Activated CD4-positive, alpha-beta T cell treated with anti-CD3 and anti-CD28 coated beads, Interleukin-2, amount 50 U/mL, for 24 hours (primary cell): ENCODE measurements at regions not wholly inside any gene's neighbourhood (a gene's known extent, or its start where the extent isn't known, plus 50 kb on each side); places are given as distances from the start of the nearest gene placed in this dataset.

Source experiments
- DNase-seq, 2 donors: peaks; one replicate each; pipeline ENCODE4 v3.0.0-alpha.2; 2020; ENCODE audit warnings: low read depth in 1 of 2, low spot score in 1 of 2

DNA sequence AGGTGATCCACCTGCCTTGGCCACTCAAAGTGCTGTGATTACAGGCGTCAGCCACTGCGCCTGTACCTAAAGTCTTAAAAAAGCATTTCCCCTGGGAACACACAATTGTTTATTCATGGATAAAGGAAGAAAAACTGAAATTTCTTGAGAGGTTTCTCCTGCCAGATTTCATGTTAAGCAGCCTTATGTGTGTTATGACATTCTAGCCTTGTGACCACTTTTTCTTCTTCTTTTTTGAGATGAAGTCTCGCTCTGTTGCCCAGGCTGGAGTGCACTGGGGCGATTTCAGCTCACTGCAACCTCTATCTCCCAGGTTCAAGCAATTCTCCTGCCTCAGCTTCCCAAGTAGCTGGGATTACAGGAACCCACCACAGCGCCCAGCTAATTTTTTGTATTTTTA is 57.8 kb upstream of the PLAC8 start:
- no peak for DNase-seq

DNA sequence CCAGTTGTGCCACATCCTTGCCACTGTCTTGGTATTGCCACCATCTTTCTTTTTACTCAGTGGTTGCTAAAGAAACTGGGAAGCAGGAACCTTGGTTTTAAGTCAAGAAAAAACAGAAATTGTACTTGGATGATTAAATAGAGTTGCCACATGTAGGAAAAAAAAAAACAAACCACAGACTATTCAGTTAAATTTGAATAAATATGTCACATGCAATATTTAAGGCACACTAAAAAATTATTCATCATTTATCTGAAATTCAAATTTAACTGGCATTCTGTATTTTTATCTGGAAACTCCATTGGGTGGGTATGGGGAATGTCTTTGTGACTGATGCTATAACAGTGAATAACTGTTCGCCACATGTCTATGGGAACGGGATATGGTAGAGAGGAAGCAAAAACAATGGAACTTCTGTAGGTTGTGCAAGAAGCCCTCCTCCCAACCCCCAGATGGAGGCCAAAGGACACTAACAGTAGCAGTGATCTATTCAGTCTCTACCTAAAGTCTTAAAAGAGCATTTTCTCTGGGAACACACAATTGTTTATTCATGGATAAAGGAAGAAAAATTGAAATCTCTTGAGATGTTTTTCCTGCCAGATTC is 57.0 kb upstream of the PLAC8 start:
- DNase-seq, result no peak

DNA sequence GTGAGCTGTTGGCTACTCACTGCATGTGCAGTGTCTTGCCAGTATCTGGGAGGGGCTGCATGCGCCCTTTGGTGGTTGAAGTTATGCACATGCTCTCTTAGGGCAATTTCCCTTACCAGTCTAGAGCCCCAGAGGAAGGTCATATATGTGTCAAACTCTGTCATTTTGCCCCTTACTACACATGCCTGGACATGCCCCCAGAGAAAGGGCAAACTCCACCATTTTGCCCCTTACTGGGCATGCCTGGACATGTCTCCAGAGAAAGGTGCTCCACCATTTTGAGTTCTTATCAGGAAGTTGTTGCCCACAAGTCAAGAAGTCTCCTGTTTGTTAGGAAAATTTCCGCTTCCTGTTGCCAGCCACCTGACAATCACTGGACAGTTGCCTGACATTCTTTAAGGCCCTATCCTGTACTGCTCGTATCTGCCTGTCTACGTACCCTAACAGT is 56.4 kb upstream of the PLAC8 start:
- no peak for DNase-seq
